ENCODE measurements at regions not wholly inside any gene's neighbourhood (a gene's known extent, or its start where the extent isn't known, plus 50 kb on each side); places are given as distances from the start of the nearest gene placed in this dataset.

- no peak overlapping the region for H3K4me3 ChIP-seq (ENCODE audit: low read depth, low read length)
- no peak for TF ChIP-seq CTCF (IDR thresholded peaks at IDR 0.05; ENCODE audit: low read depth, low read length, missing control alignments)
- no peak for DNase-seq (ENCODE audit: low read depth)
- in situ Hi-C loops (cut with HindIII; ENCODE audit: low sequenced_read_pairs) = no loop called here
Observed at GRCh38 chr5:40395251-40395650, 284.5 kb upstream of the PTGER4 start.

- in situ Hi-C loops (cut with HindIII; ENCODE audit: low sequenced_read_pairs) = no loop called here
Observed at GRCh38 chr5:40394698-40395097, 285.0 kb upstream of the PTGER4 start.

DNA sequence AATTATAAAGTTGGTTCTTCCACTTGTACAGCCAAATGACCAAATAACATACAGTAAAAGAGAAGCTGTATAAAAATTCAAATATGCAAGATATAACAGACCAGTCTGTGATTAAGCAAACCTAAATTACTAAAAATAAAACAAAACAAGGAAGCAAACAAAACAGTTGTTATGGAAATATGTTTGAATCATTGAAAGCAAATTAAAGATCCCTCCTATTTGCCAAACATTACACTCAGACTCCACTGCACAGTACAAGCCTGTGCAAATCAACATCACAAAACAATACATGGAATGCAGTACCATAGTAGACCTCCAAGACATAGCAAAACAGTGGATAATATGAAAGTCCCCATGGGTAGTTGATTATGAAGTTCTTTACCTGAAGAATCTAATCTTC, 288.1 kb upstream of the PTGER4 start:
- no peak for DNase-seq (ENCODE audit: low read depth)
- no peak overlapping the region for H3K4me3 ChIP-seq (ENCODE audit: low read depth, low read length)
- no peak for TF ChIP-seq CTCF (IDR thresholded peaks at IDR 0.05; ENCODE audit: low read depth, low read length, missing control alignments)
- in situ Hi-C loops (cut with HindIII; ENCODE audit: low sequenced_read_pairs) = no loop called here

More at GRCh38 chr5:40394698-40395097, 285.0 kb upstream of the PTGER4 start:
- TF ChIP-seq CTCF (IDR thresholded peaks at IDR 0.05; ENCODE audit: low read depth, low read length, missing control alignments) = no peak
- no peak for DNase-seq (ENCODE audit: low read depth)
- H3K4me3 ChIP-seq (ENCODE audit: low read depth, low read length) = no peak overlapping the region

DNA sequence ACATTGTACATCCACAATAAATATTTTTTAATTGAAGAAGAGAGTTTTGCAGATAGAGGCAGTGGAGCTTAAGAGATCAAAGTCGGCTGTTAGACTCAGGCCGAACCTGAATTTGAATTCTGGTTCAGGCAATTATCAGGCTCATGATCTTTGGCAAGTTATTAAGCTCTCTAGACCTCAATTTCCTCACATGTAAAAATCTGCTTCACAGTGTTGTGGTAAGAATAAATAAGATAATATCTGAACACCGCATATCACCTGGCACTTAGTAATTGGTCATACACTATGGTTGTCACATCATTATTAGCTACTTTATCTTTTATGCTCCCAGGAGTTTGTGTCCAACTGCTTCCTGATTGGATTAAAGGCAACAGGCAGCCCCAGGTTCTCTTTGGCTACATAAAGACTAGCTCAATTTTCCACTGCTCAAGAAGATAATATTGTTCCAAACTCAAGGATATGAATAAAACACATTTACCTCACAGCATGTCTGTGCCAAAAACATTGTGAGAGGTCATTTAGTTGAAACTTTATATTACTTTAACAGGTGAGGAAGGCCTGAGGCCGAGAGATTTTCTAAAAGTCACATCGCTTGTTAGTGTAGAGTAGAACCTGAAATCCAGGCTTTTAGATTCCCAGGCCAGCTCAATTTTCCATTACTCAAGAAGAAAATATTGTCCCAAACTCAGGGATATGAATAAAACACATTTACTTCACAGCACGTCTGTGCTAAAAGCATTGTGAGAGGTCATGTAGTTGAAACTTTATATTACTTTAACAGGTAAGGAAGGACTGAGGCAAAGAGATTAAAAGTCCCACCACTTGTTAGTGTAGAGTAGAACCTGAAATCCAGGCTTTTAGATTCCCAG, 289.2 kb upstream of the PTGER4 start:
- DNase-seq (ENCODE audit: low read depth) = no peak
- in situ Hi-C loops (cut with HindIII; ENCODE audit: low sequenced_read_pairs) = no loop called here
- TF ChIP-seq CTCF (IDR thresholded peaks at IDR 0.05; ENCODE audit: low read depth, low read length, missing control alignments) = no peak
- H3K4me3 ChIP-seq (ENCODE audit: low read depth, low read length) = no peak overlapping the region

GRCh38 chr5:40389591-40389990, 290.1 kb upstream of the PTGER4 start:
- in situ Hi-C loops (cut with HindIII; ENCODE audit: low sequenced_read_pairs) = no loop called here
- H3K4me3 ChIP-seq (ENCODE audit: low read depth, low read length) = no peak overlapping the region
- no peak for TF ChIP-seq CTCF (IDR thresholded peaks at IDR 0.05; ENCODE audit: low read depth, low read length, missing control alignments)
- DNase-seq (ENCODE audit: low read depth) = no peak

DNA sequence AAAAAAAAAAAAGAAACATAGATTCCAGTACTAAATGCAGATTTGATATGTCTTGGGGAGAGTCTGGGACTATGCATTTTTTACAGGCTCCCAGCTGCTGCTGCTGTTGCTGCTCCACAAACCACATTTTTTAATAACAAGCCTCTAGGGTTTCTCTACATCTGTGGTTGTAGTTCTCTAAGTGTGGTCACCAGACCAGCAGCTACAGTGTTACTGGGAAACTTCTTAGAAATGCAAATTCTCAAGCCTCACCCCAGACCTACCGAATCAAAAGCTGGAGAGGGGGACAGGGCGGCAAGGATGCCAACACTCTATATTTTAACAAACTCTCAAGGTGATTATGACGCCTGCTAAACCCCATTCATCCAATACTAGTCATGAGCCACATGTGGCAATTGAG, 293.4 kb upstream of the PTGER4 start:
- TF ChIP-seq CTCF (IDR thresholded peaks at IDR 0.05; ENCODE audit: low read depth, low read length, missing control alignments) = no peak
- H3K4me3 ChIP-seq (ENCODE audit: low read depth, low read length) = no peak overlapping the region
- in situ Hi-C loops (cut with HindIII; ENCODE audit: low sequenced_read_pairs) = no loop called here
- DNase-seq (ENCODE audit: low read depth) = peak; percentile 50

Data from astrocyte of the cerebellum (primary cell).